Activated B cell treated with CpG ODN at 0.5 μM for 24 hours (primary cell): ENCODE measurements at regions not wholly inside any gene's neighbourhood (a gene's known extent, or its start where the extent isn't known, plus 50 kb on each side); places are given as distances from the start of the nearest gene placed in this dataset.

Experiments
- ATAC-seq: fragments of 200-7000 bp; cut with Tn5 transposase; one replicate; pipeline ENCODE4 v1.10.0; 2021; ENCODE audit warnings: low read depth, mild to moderate bottlenecking, moderate library complexity
- CTCF ChIA-PET: fragments of 350-600 bp; sonication (Branson Sonifier 250); formaldehyde crosslinking; loops from one replicate; lab custom pipeline; 2021; ENCODE audit warnings: antibody characterized with exemption; lab: Charles Lee
- POLR2A ChIA-PET: fragments of 350-600 bp; sonication (Branson Sonifier 250); formaldehyde crosslinking; loops from one replicate; lab custom pipeline; 2021; ENCODE audit warnings: antibody characterized with exemption; lab: Charles Lee
- DNase-seq: peaks from one replicate; pipeline ENCODE4 v3.0.0; 2022
- H3K27ac Mint-ChIP-seq: one replicate; pipeline ENCODE4 v1.8.0; 2020; ENCODE audit warnings: mixed read lengths
- H3K27me3 Mint-ChIP-seq: one replicate; pipeline ENCODE4 v1.8.0; 2021; ENCODE audit warnings: mixed read lengths
- H3K36me3 Mint-ChIP-seq: one replicate; pipeline ENCODE4 v1.8.0; 2021; ENCODE audit warnings: low read depth, mixed read lengths
- H3K4me1 Mint-ChIP-seq: one replicate; pipeline ENCODE4 v1.8.0; 2021; ENCODE audit warnings: mixed read lengths
- H3K4me3 Mint-ChIP-seq: one replicate; pipeline ENCODE4 v1.8.0; 2020; ENCODE audit warnings: mild to moderate bottlenecking, mixed read lengths
- H3K9me3 Mint-ChIP-seq: one replicate; pipeline ENCODE4 v1.8.0; 2020; ENCODE audit warnings: mixed read lengths
- intact Hi-C: fragments of 100-400 bp; cut with micrococcal nuclease; formaldehyde crosslinking; loops from one replicate; pipeline ENCODE4 v1.15.1; 2024
- TF ChIP-seq, protein P1 (sequence below): fragments of 200-600 bp; IDR thresholded peaks from one replicate; pipeline ENCODE4 v1.8.0; 2022; ENCODE audit warnings: antibody characterized with exemption, mild to moderate bottlenecking

DNA sequence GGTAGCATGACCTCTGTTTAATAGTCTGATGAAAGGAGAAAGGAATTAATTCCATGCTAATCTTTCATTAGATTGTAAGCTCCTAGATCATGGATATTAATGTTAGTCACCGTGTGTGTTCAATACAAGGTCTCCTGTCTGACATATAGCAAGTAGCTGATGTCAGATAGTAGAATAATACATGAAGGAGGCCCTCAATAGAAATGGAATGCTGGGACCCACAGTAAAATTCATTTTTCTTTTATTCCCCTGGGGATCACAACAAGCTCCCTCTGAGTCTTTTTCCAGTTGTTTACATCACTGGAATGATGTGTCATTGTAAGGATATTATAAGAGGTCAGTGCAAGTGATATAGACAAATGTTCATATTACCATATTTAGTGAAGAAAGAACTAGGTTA, 240.3 kb upstream of the TRPC7 start:
- peaks cover 19% of the 10 kb centered on the region for H3K9me3 Mint-ChIP-seq
- ChIA-PET POLR2A (no interaction called here), CTCF (no interaction called here)
- H3K36me3 Mint-ChIP-seq: no peaks in the 10 kb centered on the region
- H3K4me3 Mint-ChIP-seq: no peak overlapping the region
- intact Hi-C loops: no loop called here
- H3K27me3 Mint-ChIP-seq: no peaks in the 10 kb centered on the region
- no peak overlapping the region for H3K27ac Mint-ChIP-seq
- TF ChIP-seq, protein P1, sequence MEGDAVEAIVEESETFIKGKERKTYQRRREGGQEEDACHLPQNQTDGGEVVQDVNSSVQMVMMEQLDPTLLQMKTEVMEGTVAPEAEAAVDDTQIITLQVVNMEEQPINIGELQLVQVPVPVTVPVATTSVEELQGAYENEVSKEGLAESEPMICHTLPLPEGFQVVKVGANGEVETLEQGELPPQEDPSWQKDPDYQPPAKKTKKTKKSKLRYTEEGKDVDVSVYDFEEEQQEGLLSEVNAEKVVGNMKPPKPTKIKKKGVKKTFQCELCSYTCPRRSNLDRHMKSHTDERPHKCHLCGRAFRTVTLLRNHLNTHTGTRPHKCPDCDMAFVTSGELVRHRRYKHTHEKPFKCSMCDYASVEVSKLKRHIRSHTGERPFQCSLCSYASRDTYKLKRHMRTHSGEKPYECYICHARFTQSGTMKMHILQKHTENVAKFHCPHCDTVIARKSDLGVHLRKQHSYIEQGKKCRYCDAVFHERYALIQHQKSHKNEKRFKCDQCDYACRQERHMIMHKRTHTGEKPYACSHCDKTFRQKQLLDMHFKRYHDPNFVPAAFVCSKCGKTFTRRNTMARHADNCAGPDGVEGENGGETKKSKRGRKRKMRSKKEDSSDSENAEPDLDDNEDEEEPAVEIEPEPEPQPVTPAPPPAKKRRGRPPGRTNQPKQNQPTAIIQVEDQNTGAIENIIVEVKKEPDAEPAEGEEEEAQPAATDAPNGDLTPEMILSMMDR: no peak
- DNase-seq (no peak), ATAC-seq (no peak)
- H3K4me1 Mint-ChIP-seq: no peaks in the 10 kb centered on the region

DNA sequence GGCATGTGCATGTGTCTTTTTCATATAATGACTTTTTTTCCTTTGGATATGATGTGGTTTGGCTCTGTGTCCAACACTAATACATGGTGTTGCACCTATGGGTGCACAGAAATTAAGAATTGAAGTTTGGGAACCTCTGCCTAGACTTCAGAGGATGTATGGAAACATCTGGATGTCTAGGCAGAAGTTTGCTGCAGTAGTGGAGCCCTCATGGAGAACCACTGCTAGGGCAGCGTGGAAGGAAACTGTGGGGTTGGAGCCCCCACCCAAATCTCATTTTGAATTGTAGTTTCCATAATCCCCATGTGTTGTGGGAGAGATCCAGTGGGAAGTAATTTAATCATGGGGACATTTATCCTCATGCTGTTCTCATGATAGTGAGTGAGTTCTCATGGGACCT, 235.0 kb upstream of the TRPC7 start:
- ATAC-seq: no peak
- H3K4me3 Mint-ChIP-seq: no peak overlapping the region
- DNase-seq: no peak
- CTCF ChIA-PET: no interaction called here
- H3K36me3 Mint-ChIP-seq: no peaks in the 10 kb centered on the region
- POLR2A ChIA-PET: no interaction called here
- H3K27ac Mint-ChIP-seq: no peak overlapping the region
- H3K27me3 Mint-ChIP-seq: no peaks in the 10 kb centered on the region
- intact Hi-C loops: no loop called here
- H3K4me1 Mint-ChIP-seq: no peaks in the 10 kb centered on the region
- TF ChIP-seq, protein P1: no peak
- peaks cover 24% of the 10 kb centered on the region for H3K9me3 Mint-ChIP-seq

DNA sequence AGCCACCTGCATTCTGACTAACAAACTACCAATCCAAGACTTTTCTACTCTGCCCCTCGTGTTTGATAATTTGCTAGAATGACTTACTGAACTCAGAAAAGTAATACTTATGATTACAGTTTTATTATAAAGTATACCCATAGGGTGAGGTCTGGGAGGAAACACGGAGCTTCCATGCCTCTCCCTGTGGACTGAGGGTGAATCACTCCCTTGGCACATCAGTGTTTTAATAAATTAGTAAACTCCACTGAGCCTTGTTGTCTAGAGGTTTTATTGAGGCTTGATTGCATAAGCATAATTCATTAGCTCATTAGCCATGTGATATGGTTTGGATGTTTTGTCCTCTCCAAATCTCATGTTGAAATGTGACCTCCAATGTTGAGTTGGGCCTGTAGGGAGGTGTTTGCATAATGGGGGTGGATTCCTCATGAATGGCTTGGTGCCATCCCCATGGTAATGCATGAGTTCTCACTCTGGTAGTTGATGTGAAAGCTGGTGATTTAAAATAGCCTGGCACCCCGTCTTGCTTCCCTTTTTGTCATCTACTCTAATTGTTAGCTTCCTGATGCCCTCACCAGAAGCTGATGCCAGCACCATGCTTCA, 233.6 kb upstream of the TRPC7 start:
- H3K27ac Mint-ChIP-seq: no peak overlapping the region
- ChIA-PET CTCF (no interaction called here), POLR2A (no interaction called here)
- peaks cover 2% of the 10 kb centered on the region for H3K27me3 Mint-ChIP-seq
- H3K4me1 Mint-ChIP-seq: no peaks in the 10 kb centered on the region
- H3K36me3 Mint-ChIP-seq: no peaks in the 10 kb centered on the region
- no peak for DNase-seq
- no peak for ATAC-seq
- H3K9me3 Mint-ChIP-seq: peaks cover 24% of the 10 kb centered on the region
- no peak overlapping the region for H3K4me3 Mint-ChIP-seq
- TF ChIP-seq, protein P1: no peak
- intact Hi-C loops: no loop called here

DNA sequence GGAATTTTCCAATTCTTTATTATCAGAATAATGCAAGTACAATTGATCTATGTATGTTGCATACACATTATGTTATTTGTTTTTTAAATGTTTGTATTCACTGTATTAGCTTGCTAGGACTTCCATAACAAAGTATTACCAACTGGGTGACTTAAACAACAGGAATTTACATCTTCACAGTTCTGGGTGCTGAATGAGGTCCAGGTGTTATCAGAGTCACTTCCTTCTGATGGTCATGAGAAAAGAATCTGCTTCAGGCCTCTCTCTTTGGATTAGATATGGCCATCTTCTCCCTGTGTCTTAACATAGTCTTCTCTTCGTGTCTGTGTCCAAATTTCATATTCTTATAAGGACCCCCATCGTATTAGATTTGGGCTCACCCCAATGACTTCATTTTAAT, 229.1 kb upstream of the TRPC7 start:
- ChIA-PET CTCF (no interaction called here), POLR2A (no interaction called here)
- H3K27ac Mint-ChIP-seq: no peak overlapping the region
- H3K4me1 Mint-ChIP-seq: no peaks in the 10 kb centered on the region
- H3K9me3 Mint-ChIP-seq: peaks cover 10% of the 10 kb centered on the region
- ATAC-seq (no peak), DNase-seq (no peak)
- TF ChIP-seq, protein P1: no peak
- H3K4me3 Mint-ChIP-seq: no peak overlapping the region
- intact Hi-C loops: no loop called here
- no peaks in the 10 kb centered on the region for H3K36me3 Mint-ChIP-seq
- peaks cover 2% of the 10 kb centered on the region for H3K27me3 Mint-ChIP-seq

DNA sequence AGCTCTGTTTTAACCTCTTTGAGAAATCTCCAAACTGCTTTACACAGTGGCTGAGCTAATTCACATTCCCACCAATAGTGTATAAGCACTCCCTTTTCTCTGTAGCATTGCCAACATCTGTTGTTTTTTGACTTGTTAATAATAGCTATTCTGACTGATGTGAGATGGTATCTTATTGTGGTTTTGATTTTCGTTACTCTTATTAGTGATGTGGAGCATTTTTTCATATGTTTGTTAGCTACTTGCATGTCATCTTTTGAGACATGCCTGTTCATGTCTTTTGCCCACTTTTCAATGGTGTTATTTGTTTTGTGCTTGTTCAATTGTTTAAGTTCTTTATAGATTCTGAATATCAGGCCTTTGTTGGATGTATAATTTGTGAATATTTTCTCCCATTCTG, 225.2 kb upstream of the TRPC7 start:
- intact Hi-C loops: no loop called here
- H3K27me3 Mint-ChIP-seq: peaks cover 2% of the 10 kb centered on the region
- DNase-seq (no peak), ATAC-seq (no peak)
- H3K9me3 Mint-ChIP-seq: peaks cover 3% of the 10 kb centered on the region
- H3K4me3 Mint-ChIP-seq: no peak overlapping the region
- TF ChIP-seq, protein P1: no peak
- H3K4me1 Mint-ChIP-seq: no peaks in the 10 kb centered on the region
- H3K27ac Mint-ChIP-seq: no peak overlapping the region
- ChIA-PET CTCF (no interaction called here), POLR2A (no interaction called here)
- H3K36me3 Mint-ChIP-seq: no peaks in the 10 kb centered on the region
